ENCODE measurements at regions not wholly inside any gene's neighbourhood (a gene's known extent, or its start where the extent isn't known, plus 50 kb on each side); places are given as distances from the start of the nearest gene placed in this dataset.
A peak's percentile ranks its signal among the peaks of the same experiment; 100 is the strongest.
"Not testable (repeated sequence)": the region's sequence is repeated elsewhere in the genome, so short reads cannot be mapped to it uniquely, and the experiment has no call there.

- H3K4me1 ChIP-seq: no peaks in the 10 kb centered on the region
- no peaks in the 10 kb centered on the region for H3K36me3 ChIP-seq
- H3K27ac ChIP-seq: no peak overlapping the region
- DNase-seq (no peak), ATAC-seq (ENCODE audit: low FRiP score in 2 of 2) (no peak)
- no peaks in the 10 kb centered on the region for H3K9me3 ChIP-seq
- no peaks in the 10 kb centered on the region for H3K27me3 ChIP-seq
- no peak overlapping the region for H3K4me3 ChIP-seq
- 82 to 92% methylated on average over 4 of the region's 4 CpGs for WGBS, 2 donors
- TF ChIP-seq POLR2A (IDR thresholded peaks at IDR 0.05): no peak
- TF ChIP-seq, protein P1, sequence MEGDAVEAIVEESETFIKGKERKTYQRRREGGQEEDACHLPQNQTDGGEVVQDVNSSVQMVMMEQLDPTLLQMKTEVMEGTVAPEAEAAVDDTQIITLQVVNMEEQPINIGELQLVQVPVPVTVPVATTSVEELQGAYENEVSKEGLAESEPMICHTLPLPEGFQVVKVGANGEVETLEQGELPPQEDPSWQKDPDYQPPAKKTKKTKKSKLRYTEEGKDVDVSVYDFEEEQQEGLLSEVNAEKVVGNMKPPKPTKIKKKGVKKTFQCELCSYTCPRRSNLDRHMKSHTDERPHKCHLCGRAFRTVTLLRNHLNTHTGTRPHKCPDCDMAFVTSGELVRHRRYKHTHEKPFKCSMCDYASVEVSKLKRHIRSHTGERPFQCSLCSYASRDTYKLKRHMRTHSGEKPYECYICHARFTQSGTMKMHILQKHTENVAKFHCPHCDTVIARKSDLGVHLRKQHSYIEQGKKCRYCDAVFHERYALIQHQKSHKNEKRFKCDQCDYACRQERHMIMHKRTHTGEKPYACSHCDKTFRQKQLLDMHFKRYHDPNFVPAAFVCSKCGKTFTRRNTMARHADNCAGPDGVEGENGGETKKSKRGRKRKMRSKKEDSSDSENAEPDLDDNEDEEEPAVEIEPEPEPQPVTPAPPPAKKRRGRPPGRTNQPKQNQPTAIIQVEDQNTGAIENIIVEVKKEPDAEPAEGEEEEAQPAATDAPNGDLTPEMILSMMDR (IDR thresholded peaks at IDR 0.05): no peak
- no peak for TF ChIP-seq EP300 (IDR thresholded peaks at IDR 0.05)
- no peak for TF ChIP-seq POLR2AphosphoS5 (IDR thresholded peaks at IDR 0.05)
Measured at GRCh38 chr6:159522877-159523547, 170.0 kb downstream of the SOD2 start.

DNA sequence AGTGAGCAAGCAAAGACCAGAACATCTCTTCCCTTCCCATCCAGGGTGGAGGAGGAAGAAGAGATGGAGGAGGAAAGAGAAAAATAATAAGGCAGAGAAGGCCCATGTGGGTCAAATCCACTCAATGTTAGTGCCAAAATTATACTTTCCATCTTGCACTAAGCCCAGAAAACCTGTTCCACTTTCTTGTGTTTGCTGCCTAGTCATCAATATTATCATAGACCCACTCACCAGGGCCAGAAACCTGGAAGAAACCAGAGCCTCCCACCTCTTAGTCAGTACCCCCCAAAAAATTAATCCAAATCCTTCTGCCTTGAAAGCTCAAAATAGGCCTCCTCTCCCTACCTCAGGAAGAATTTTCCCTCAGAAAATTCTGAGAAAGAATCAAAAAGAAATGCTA, 171.1 kb downstream of the SOD2 start:
- Histone ChIP-seq H3K4me3 (no peak overlapping the region), H3K27ac (no peak overlapping the region), H3K9me3 (no peaks in the 10 kb centered on the region), H3K4me1 (no peaks in the 10 kb centered on the region), H3K36me3 (no peaks in the 10 kb centered on the region), H3K27me3 (no peaks in the 10 kb centered on the region)
- no peak for ATAC-seq (ENCODE audit: low FRiP score in 2 of 2)
- no peak for DNase-seq
- TF ChIP-seq, protein P1 (IDR thresholded peaks at IDR 0.05): no peak
- no peak for TF ChIP-seq EP300 (IDR thresholded peaks at IDR 0.05)
- TF ChIP-seq POLR2A (IDR thresholded peaks at IDR 0.05): no peak
- TF ChIP-seq POLR2AphosphoS5 (IDR thresholded peaks at IDR 0.05): no peak

DNA sequence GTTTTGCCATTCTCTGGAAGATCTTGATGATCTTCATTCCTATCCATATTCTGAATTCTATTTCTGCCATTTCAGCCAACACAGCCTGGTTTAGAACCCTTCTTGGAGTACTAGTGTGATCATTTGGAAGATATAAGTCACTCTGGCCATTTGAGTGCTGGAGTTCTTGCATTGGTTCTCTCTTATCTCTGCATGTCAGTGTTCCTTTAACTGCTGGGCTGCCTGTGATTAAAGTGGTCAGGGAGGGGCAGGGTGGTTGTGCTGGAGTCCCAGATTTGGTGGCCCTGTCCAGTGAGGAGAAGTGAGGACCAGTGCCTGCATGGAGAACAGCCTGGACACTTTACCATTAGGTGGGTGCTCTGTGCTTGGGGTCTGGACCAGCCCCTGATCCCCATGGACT, 173.0 kb downstream of the SOD2 start:
- Histone ChIP-seq H3K4me3 (no peak overlapping the region), H3K9me3 (no peaks in the 10 kb centered on the region), H3K27me3 (no peaks in the 10 kb centered on the region), H3K36me3 (no peaks in the 10 kb centered on the region), H3K27ac (no peak overlapping the region), H3K4me1 (no peaks in the 10 kb centered on the region)
- no peak for ATAC-seq (ENCODE audit: low FRiP score in 2 of 2)
- no peak for DNase-seq
- TF ChIP-seq, protein P1 (IDR thresholded peaks at IDR 0.05): no peak
- TF ChIP-seq EP300 (IDR thresholded peaks at IDR 0.05): no peak
- TF ChIP-seq POLR2A (IDR thresholded peaks at IDR 0.05): no peak

GRCh38 chr6:159515811-159516210, 177.2 kb downstream of the SOD2 start:
- H3K36me3 ChIP-seq; H3K27me3 ChIP-seq; H3K4me1 ChIP-seq; H3K9me3 ChIP-seq; ATAC-seq (ENCODE audit: low FRiP score in 2 of 2); H3K4me3 ChIP-seq; H3K27ac ChIP-seq; DNase-seq: not testable (repeated sequence)
- 94 to 96% methylated on average over 3 of the region's 3 CpGs for WGBS, 2 donors

GRCh38 chr6:159513914-159514313, 179.1 kb downstream of the SOD2 start:
- TF ChIP-seq POLR2A (IDR thresholded peaks at IDR 0.05) (no peak), EP300 (IDR thresholded peaks at IDR 0.05) (no peak), POLR2AphosphoS5 (IDR thresholded peaks at IDR 0.05) (no peak)
- TF ChIP-seq, protein P1 (IDR thresholded peaks at IDR 0.05): no peak
- no peaks in the 10 kb centered on the region for H3K27me3 ChIP-seq
- 44% methylated on average over 1 to 2 of the region's 2 CpGs for WGBS, 2 donors
- H3K4me3 ChIP-seq: no peak overlapping the region
- no peaks in the 10 kb centered on the region for H3K4me1 ChIP-seq
- no peaks in the 10 kb centered on the region for H3K36me3 ChIP-seq
- no peaks in the 10 kb centered on the region for H3K9me3 ChIP-seq
- ATAC-seq (ENCODE audit: low FRiP score in 2 of 2) (peak in 1 of 2 donors; percentile 21), DNase-seq (no peak)
- H3K27ac ChIP-seq: no peak overlapping the region

Measured in upper lobe of left lung (tissue), 6 donors.